IMR-90 (cell line): ENCODE measurements at regions not wholly inside any gene's neighbourhood (a gene's known extent, or its start where the extent isn't known, plus 50 kb on each side); places are given as distances from the start of the nearest gene placed in this dataset.

Experiments used
- ATAC-seq: fragments of 200-7000 bp; cut with Tn5 transposase; 2 replicates; pipeline ENCODE4 v1.9.1; 2020; ENCODE audit warnings: low read depth, mild to moderate bottlenecking, moderate library complexity
- BruUV-seq: library from RNA; stranded (reverse); fragments of 400-500 nt; replicated peaks from 2 replicates; lab custom pipeline; 2021; lab: Mats Ljungman, UMichigan
- CTCF ChIA-PET: fragments of 300-600 bp; formaldehyde crosslinking; extraction: SDS; loops from one replicate; lab custom pipeline; 2021; ENCODE audit warnings: antibody characterized with exemption; lab: Yijun Ruan, JAX
- POLR2A ChIA-PET: fragments of 300-600 bp; sonication (Branson Sonifier 250); formaldehyde crosslinking; loops from one replicate; lab custom pipeline; 2022; ENCODE audit warnings: antibody characterized with exemption; ENCODE audit not compliant: unreplicated experiment; lab: Charles Lee
- DNase-seq: peaks from one replicate; pipeline ENCODE4 v3.0.0; 2013
- H2AFZ ChIP-seq: replicated peaks from 2 replicates; pipeline ENCODE3; 2013; ENCODE audit warnings: low read length, mild to moderate bottlenecking; ENCODE audit not compliant: poor library complexity
- H2AK5ac ChIP-seq: 2 replicates; pipeline ENCODE4 v1.6.1; 2013; ENCODE audit warnings: low read depth, low read length, inconsistent platforms
- H2AK9ac ChIP-seq: replicated peaks from 2 replicates; pipeline ENCODE3; 2013; ENCODE audit warnings: mild to moderate bottlenecking, low read depth, low read length, moderate library complexity; ENCODE audit not compliant: poor library complexity
- H2BK120ac ChIP-seq: 2 replicates; pipeline ENCODE4 v1.6.1; 2013; ENCODE audit warnings: low read depth, low read length, inconsistent platforms
- H2BK15ac ChIP-seq: 3 replicates; pipeline ENCODE4 v1.6.1; 2013; ENCODE audit warnings: low read depth, low read length, inconsistent platforms
- H2BK20ac ChIP-seq: 2 replicates; pipeline ENCODE4 v1.6.1; 2013; ENCODE audit warnings: low read depth, mild to moderate bottlenecking, inconsistent platforms, low read length, moderate library complexity
- H2BK5ac ChIP-seq: 2 replicates; pipeline ENCODE4 v1.6.1; 2013; ENCODE audit warnings: mild to moderate bottlenecking, low read depth, low read length, inconsistent platforms; ENCODE audit not compliant: poor library complexity, severe bottlenecking
- H3K14ac ChIP-seq: replicated peaks from 2 replicates; pipeline ENCODE4 v1.6.1; 2013; ENCODE audit warnings: low read depth, low read length, inconsistent platforms
- H3K18ac ChIP-seq: 2 replicates; pipeline ENCODE4 v1.6.1; 2013; ENCODE audit warnings: low read depth, low read length, control low read depth
- H3K23ac ChIP-seq: 2 replicates; pipeline ENCODE4 v1.6.1; 2013; ENCODE audit warnings: low read depth, low read length, inconsistent platforms
- H3K27ac ChIP-seq: 2 replicates; pipeline ENCODE4 v1.5.1; 2013; ENCODE audit warnings: mild to moderate bottlenecking, control low read depth, low read length; ENCODE audit not compliant: insufficient read depth
- H3K27me3 ChIP-seq: 2 replicates; pipeline ENCODE4 v1.6.1; 2013; ENCODE audit warnings: low read length; ENCODE audit not compliant: control insufficient read depth, insufficient read depth
- H3K36me3 ChIP-seq: 2 replicates; pipeline ENCODE4 v1.6.1; 2013; ENCODE audit warnings: low read length, mixed read lengths; ENCODE audit not compliant: control insufficient read depth, insufficient read depth
- H3K4ac ChIP-seq: 2 replicates; pipeline ENCODE4 v1.6.1; 2013; ENCODE audit warnings: low read depth, low read length, inconsistent platforms
- H3K4me1 ChIP-seq: 2 replicates; pipeline ENCODE4 v1.6.1; 2013; ENCODE audit warnings: low read length, mixed read lengths; ENCODE audit not compliant: control insufficient read depth, insufficient read depth
- H3K4me2 ChIP-seq: 2 replicates; pipeline ENCODE4 v1.6.1; 2013; ENCODE audit warnings: low read depth, mild to moderate bottlenecking, control low read depth, low read length, moderate library complexity
- H3K4me3 ChIP-seq: 2 replicates; pipeline ENCODE4 v1.5.1; 2013; ENCODE audit warnings: low read depth, mild to moderate bottlenecking, control low read depth, low read length, moderate library complexity; ENCODE audit not compliant: insufficient read depth
- H3K56ac ChIP-seq: 2 replicates; pipeline ENCODE4 v1.6.1; 2013; ENCODE audit warnings: low read length, inconsistent platforms; ENCODE audit not compliant: insufficient read depth; ENCODE audit errors: extremely low read depth
- H3K79me1 ChIP-seq, 2 experiments: 2 replicates each; pipeline ENCODE4 v1.6.1; 2013; ENCODE audit warnings: low read length in 2 of 2, inconsistent platforms in 1 of 2, low read depth in 1 of 2
- H3K9ac ChIP-seq: 2 replicates; pipeline ENCODE4 v1.6.1; 2013; ENCODE audit warnings: low read depth, low read length, control low read depth
- H3K9me1 ChIP-seq: 2 replicates; pipeline ENCODE4 v1.6.1; 2013; ENCODE audit warnings: low read length, inconsistent platforms; ENCODE audit not compliant: insufficient read depth
- H3K9me3 ChIP-seq: 2 replicates; pipeline ENCODE4 v1.6.1; 2013; ENCODE audit warnings: low read length; ENCODE audit not compliant: control insufficient read depth, insufficient read depth
- H4K20me1 ChIP-seq: 2 replicates; pipeline ENCODE4 v1.6.1; 2013; ENCODE audit warnings: low read length, inconsistent platforms; ENCODE audit not compliant: insufficient read depth
- H4K5ac ChIP-seq: 2 replicates; pipeline ENCODE4 v1.6.1; 2013; ENCODE audit warnings: mild to moderate bottlenecking, low read depth, low read length, control low read depth
- H4K8ac ChIP-seq, 2 experiments: 2 replicates each; pipeline ENCODE4 v1.6.1; 2013; ENCODE audit warnings: low read depth in 2 of 2, low read length in 2 of 2, control low read depth in 1 of 2, inconsistent platforms in 1 of 2
- H4K91ac ChIP-seq: 2 replicates; pipeline ENCODE4 v1.6.1; 2013; ENCODE audit warnings: low read depth, low read length, inconsistent platforms; ENCODE audit not compliant: insufficient read depth
- BHLHE40 ChIP-seq: fragments of 150-350 bp; IDR thresholded peaks from 2 replicates; pipeline ENCODE4 v1.6.1; 2016; ENCODE audit warnings: mild to moderate bottlenecking, low read depth, low read length
- CEBPB ChIP-seq: IDR thresholded peaks from 2 replicates; pipeline ENCODE4 v1.6.1; 2012; ENCODE audit warnings: low read depth, low read length, improper control_type of control experiment
- CHD1 ChIP-seq: IDR thresholded peaks from 2 replicates; pipeline ENCODE4 v1.6.1; 2012; ENCODE audit warnings: low read depth, low read length, improper control_type of control experiment
- FOS ChIP-seq: fragments of 150-350 bp; IDR thresholded peaks from 2 replicates; pipeline ENCODE4 v1.6.1; 2016; ENCODE audit warnings: low read depth, low read length
- MAFK ChIP-seq: IDR thresholded peaks from 2 replicates; pipeline ENCODE4 v1.6.1; 2012; ENCODE audit warnings: low read depth, low read length, improper control_type of control experiment
- MAZ ChIP-seq: IDR thresholded peaks from 2 replicates; pipeline ENCODE4 v1.6.1; 2012; ENCODE audit warnings: low read depth, mild to moderate bottlenecking, low read length, improper control_type of control experiment, moderate library complexity, borderline replicate concordance
- NFE2L2 ChIP-seq: fragments of 150-350 bp; IDR thresholded peaks from 2 replicates; pipeline ENCODE4 v1.6.1; 2016; ENCODE audit warnings: low read depth, mild to moderate bottlenecking, low read length
- RAD21 ChIP-seq: IDR thresholded peaks from 2 replicates; pipeline ENCODE4 v1.6.1; 2012; ENCODE audit warnings: low read length, improper control_type of control experiment
- RCOR1 ChIP-seq: IDR thresholded peaks from 2 replicates; pipeline ENCODE4 v1.6.1; 2012; ENCODE audit warnings: mild to moderate bottlenecking, low read length, improper control_type of control experiment; ENCODE audit not compliant: insufficient replicate concordance
- RFX5 ChIP-seq: IDR thresholded peaks from 2 replicates; pipeline ENCODE4 v1.8.0; 2012; ENCODE audit warnings: low read depth, mild to moderate bottlenecking, low read length, moderate library complexity
- SMC3 ChIP-seq: fragments of 150-350 bp; IDR thresholded peaks from 2 replicates; pipeline ENCODE4 v1.6.1; 2016; ENCODE audit warnings: low read depth, mild to moderate bottlenecking, antibody characterized with exemption, low read length, moderate library complexity
- WGBS, 2 experiments: methylation state at CpG; one replicate each; pipeline versions ENCODE4 v1.1.5 to v1.1.7; 2013; ENCODE audit warnings: missing lambda C conversion rate in 2 of 2; ENCODE audit not compliant: insufficient read length in 1 of 2; ENCODE audit errors: extremely low coverage in 2 of 2; 5-methylcytosine and 5-hydroxymethylcytosine counted together
- dilution Hi-C: fragments of 300-500 bp; cut with HindIII; formaldehyde crosslinking; loops from one replicate; pipeline ENCODE4 v1.14.3; 2018; ENCODE audit warnings: low sequenced_read_pairs; ENCODE audit not compliant: unreplicated experiment
- in situ Hi-C: fragments of 300-500 bp; cut with MboI; formaldehyde crosslinking; loops from 3 replicates; pipeline ENCODE4 v1.14.3; 2019; ENCODE audit warnings: low sequenced_read_pairs, inconsistent platforms, mixed read lengths
- intact Hi-C: fragments of 100-400 bp; cut with micrococcal nuclease; formaldehyde crosslinking; loops from 2 replicates; pipeline ENCODE4 v1.10.0; 2022
- TF ChIP-seq, protein P1 (sequence below): fragments of 150-350 bp; IDR thresholded peaks from 2 replicates; pipeline ENCODE4 v1.6.1; 2016; ENCODE audit warnings: low read depth, mild to moderate bottlenecking, low read length, moderate library complexity, borderline replicate concordance

DNA sequence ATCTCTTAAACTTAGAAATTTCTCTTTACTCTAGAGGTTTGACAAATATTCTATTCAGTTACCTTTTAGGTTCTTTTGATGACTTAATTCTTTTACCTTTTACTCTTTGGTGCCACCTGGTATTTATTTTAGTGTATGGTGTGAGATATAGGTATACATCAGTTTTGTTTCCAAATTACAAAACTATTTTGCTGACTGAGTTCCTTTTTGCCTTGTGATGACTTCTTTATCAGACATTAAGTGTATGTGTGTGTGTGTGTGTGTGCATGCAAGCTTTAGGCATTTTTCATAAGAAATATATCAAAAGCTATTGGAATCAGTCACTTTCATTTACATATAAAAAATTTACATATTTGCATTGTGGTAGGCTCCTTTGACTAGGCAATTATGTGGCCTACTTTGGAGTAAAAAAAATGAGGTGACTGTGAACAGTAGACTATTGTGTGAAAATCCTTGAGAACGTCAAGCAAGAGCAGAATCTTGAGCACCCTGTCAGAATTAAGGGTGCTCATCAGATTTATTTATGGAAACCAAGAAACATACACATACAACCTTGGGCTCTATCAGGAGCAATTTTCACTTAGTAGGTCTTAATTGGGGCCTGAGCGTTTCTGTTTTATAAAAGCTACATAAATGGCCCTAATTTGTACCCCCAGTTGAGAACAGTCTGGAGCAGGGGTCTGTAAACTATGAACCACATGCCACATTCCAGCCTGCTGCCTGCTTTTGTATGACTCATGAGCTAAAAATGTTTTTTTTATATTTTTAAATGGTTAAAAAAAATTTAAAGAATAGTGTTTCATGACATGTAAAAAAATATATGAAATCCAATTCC lies 415.9 kb downstream of the SLC4A3 start:
- in situ Hi-C loops: no loop called here
- ChIA-PET POLR2A (no interaction called here), CTCF (no interaction called here)
- no peaks in the 10 kb centered on the region for H3K79me1 ChIP-seq
- no peak overlapping the region for H3K4ac ChIP-seq
- no peak overlapping the region for H4K8ac ChIP-seq
- TF ChIP-seq CEBPB (no peak), CHD1 (no peak), RCOR1 (no peak), NFE2L2 (no peak), FOS (peak; percentile 57; the same call in 1 of the 2 replicates), RAD21 (no peak), RFX5 (no peak), SMC3 (no peak), MAZ (no peak), BHLHE40 (no peak), MAFK (peak; percentile 80)
- TF ChIP-seq, protein P1, sequence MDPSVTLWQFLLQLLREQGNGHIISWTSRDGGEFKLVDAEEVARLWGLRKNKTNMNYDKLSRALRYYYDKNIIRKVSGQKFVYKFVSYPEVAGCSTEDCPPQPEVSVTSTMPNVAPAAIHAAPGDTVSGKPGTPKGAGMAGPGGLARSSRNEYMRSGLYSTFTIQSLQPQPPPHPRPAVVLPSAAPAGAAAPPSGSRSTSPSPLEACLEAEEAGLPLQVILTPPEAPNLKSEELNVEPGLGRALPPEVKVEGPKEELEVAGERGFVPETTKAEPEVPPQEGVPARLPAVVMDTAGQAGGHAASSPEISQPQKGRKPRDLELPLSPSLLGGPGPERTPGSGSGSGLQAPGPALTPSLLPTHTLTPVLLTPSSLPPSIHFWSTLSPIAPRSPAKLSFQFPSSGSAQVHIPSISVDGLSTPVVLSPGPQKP: no peak
- no peak overlapping the region for H2AK5ac ChIP-seq
- H4K91ac ChIP-seq: peak overlapping the region; percentile 38; the same call in 1 of the 2 replicates
- H3K36me3 ChIP-seq: no peaks in the 10 kb centered on the region
- DNase-seq (peak; percentile 51), ATAC-seq (peak; percentile 79)
- peak overlapping the region; percentile 57; the same call in 1 of the 2 replicates for H3K18ac ChIP-seq
- H2AFZ ChIP-seq: no peak overlapping the region
- no peaks in the 10 kb centered on the region for H4K20me1 ChIP-seq
- no CpG with 5 or more reads among the region's 2 CpGs for WGBS, 2 experiments
- BruUV-seq: no TSS peak
- intact Hi-C loops: loop anchor here (10.0 kb wide), 1 partner anchor 129 kb away; no protein-coding TSS in a partner anchor
- H2AK9ac ChIP-seq: no peak overlapping the region
- no peak overlapping the region for H3K9ac ChIP-seq
- H2BK15ac ChIP-seq: 0 out of 3 replicates have a peak overlapping the region, but pooled peaks have one; percentile 19
- H3K4me2 ChIP-seq: peak overlapping the region; percentile 26; the same call in 1 of the 2 replicates
- no peak overlapping the region; the same call in 1 of the 2 replicates for H3K14ac ChIP-seq
- no peaks in the 10 kb centered on the region for H3K9me3 ChIP-seq
- H2BK120ac ChIP-seq: peak overlapping the region; percentile 57; the same call in 1 of the 2 replicates
- dilution Hi-C loops: no loop called here
- H3K27me3 ChIP-seq: no peaks in the 10 kb centered on the region
- no peak overlapping the region for H3K27ac ChIP-seq
- no peak overlapping the region for H3K56ac ChIP-seq
- H3K9me1 ChIP-seq: peaks cover 2% of the 10 kb centered on the region
- H2BK20ac ChIP-seq: peak overlapping the region; percentile 69
- no peak overlapping the region; the same call in 1 of the 2 replicates for H4K5ac ChIP-seq
- peaks cover 5% of the 10 kb centered on the region for H3K4me1 ChIP-seq
- no peak overlapping the region for H3K4me3 ChIP-seq
- no peak overlapping the region for H3K23ac ChIP-seq
- H2BK5ac ChIP-seq: peak overlapping the region; percentile 67
